ENCODE measurements at regions not wholly inside any gene's neighbourhood (a gene's known extent, or its start where the extent isn't known, plus 50 kb on each side); places are given as distances from the start of the nearest gene placed in this dataset.

GRCh38 chr9:79857188-79857587, 285.4 kb downstream of the TLE4 start:
- intact Hi-C loops (cut with DNase I): no loop called here
- 83% methylated on average over 2 of the region's 2 CpGs for WGBS
- no peaks in the 10 kb centered on the region for H3K9me3 ChIP-seq
- no peak for DNase-seq (ENCODE audit: extremely low spot score)
- no peak overlapping the region for H3K4me3 ChIP-seq
- no peaks in the 10 kb centered on the region for H3K4me1 ChIP-seq
- no peak overlapping the region for H3K27ac ChIP-seq (replicated peaks in 1 of 4)
- no peaks in the 10 kb centered on the region for H3K36me3 ChIP-seq
- H3K27me3 ChIP-seq: no peaks in the 10 kb centered on the region
- no peak for TF ChIP-seq POLR2AphosphoS5 (IDR thresholded peaks at IDR 0.05)
- TF ChIP-seq EP300 (IDR thresholded peaks at IDR 0.05): no peak

GRCh38 chr9:79847074-79847473, 275.3 kb downstream of the TLE4 start:
- TF ChIP-seq EP300 (IDR thresholded peaks at IDR 0.05) (no peak), CTCF (IDR thresholded peaks at IDR 0.05) (no peak), POLR2AphosphoS5 (IDR thresholded peaks at IDR 0.05) (no peak), POLR2A (IDR thresholded peaks at IDR 0.05; ENCODE audit: low read depth) (no peak)
- peaks cover 0 to 21% (median 16%) of the 10 kb centered on the region in 4 donors for H3K9me3 ChIP-seq
- no peaks in the 10 kb centered on the region for H3K36me3 ChIP-seq
- H3K4me1 ChIP-seq: no peaks in the 10 kb centered on the region
- no peak overlapping the region for H3K27ac ChIP-seq (replicated peaks in 1 of 4)
- intact Hi-C loops (cut with DNase I): no loop called here
- no peak for DNase-seq (ENCODE audit: extremely low spot score)
- no peaks in the 10 kb centered on the region for H3K27me3 ChIP-seq
- no peak overlapping the region for H3K4me3 ChIP-seq

GRCh38 chr9:79829566-79830302, 258.0 kb downstream of the TLE4 start:
- 98% methylated on average over 7 of the region's 7 CpGs for WGBS
- no peak overlapping the region for H3K4me3 ChIP-seq
- H3K9me3 ChIP-seq: no peaks in the 10 kb centered on the region
- no peak for TF ChIP-seq POLR2A (IDR thresholded peaks at IDR 0.05; ENCODE audit: low read depth)
- H3K4me1 ChIP-seq: no peaks in the 10 kb centered on the region
- no peaks in the 10 kb centered on the region for H3K36me3 ChIP-seq
- no peaks in the 10 kb centered on the region for H3K27me3 ChIP-seq
- H3K27ac ChIP-seq (replicated peaks in 1 of 4): no peak overlapping the region
- no peak for DNase-seq (ENCODE audit: extremely low spot score)
- intact Hi-C loops (cut with DNase I): no loop called here

- DNase-seq (ENCODE audit: extremely low spot score): no peak
- H3K27me3 ChIP-seq: no peaks in the 10 kb centered on the region
- H3K4me3 ChIP-seq: no peak overlapping the region
- no peak overlapping the region for H3K27ac ChIP-seq (replicated peaks in 1 of 4)
- H3K4me1 ChIP-seq: no peaks in the 10 kb centered on the region
- TF ChIP-seq EP300 (IDR thresholded peaks at IDR 0.05) (no peak), POLR2A (IDR thresholded peaks at IDR 0.05; ENCODE audit: low read depth) (no peak), CTCF (IDR thresholded peaks at IDR 0.05) (no peak), POLR2AphosphoS5 (IDR thresholded peaks at IDR 0.05) (no peak)
- 80% methylated on average over 3 of the region's 3 CpGs for WGBS
- intact Hi-C loops (cut with DNase I): no loop called here
- no peaks in the 10 kb centered on the region for H3K36me3 ChIP-seq
- no peaks in the 10 kb centered on the region for H3K9me3 ChIP-seq
These were observed 252.5 kb downstream of the TLE4 start for GRCh38 chr9:79824265-79824664.

GRCh38 chr9:79817438-79818004, 245.8 kb downstream of the TLE4 start:
- 66% methylated on average over 6 of the region's 6 CpGs for WGBS
- no peak for TF ChIP-seq CTCF (IDR thresholded peaks at IDR 0.05)
- TF ChIP-seq EP300 (IDR thresholded peaks at IDR 0.05): no peak
- TF ChIP-seq POLR2AphosphoS5 (IDR thresholded peaks at IDR 0.05): no peak
- TF ChIP-seq POLR2A (IDR thresholded peaks at IDR 0.05; ENCODE audit: low read depth): no peak
- Histone ChIP-seq H3K4me1 (peaks cover 0 to under 1% (median 0%) of the 10 kb centered on the region in 4 donors), H3K4me3 (no peak overlapping the region), H3K36me3 (no peaks in the 10 kb centered on the region), H3K27ac (replicated peaks in 1 of 4) (no peak overlapping the region), H3K27me3 (no peaks in the 10 kb centered on the region), H3K9me3 (no peaks in the 10 kb centered on the region)
- DNase-seq (ENCODE audit: extremely low spot score): no peak
- intact Hi-C loops (cut with DNase I): no loop called here
